SHP77 (cell line): ENCODE measurements at regions not wholly inside any gene's neighbourhood (a gene's known extent, or its start where the extent isn't known, plus 50 kb on each side); places are given as distances from the start of the nearest gene placed in this dataset.
"Not testable (repeated sequence)": the region's sequence is repeated elsewhere in the genome, so short reads cannot be mapped to it uniquely, and the experiment has no call there.

Source experiments
- DNase-seq, 2 experiments: peaks; one replicate each; lab custom pipeline; 2025; lab: John Stamatoyannopoulos, UW

GRCh38 chr11:21723678-21724077 lies 469.2 kb upstream of the ANO5 start:
- no peak for DNase-seq

GRCh38 chr11:21727102-21727501 lies 465.8 kb upstream of the ANO5 start:
- DNase-seq: no peak

GRCh38 chr11:21736404-21736803 lies 456.5 kb upstream of the ANO5 start:
- no peak for DNase-seq

GRCh38 chr11:21752475-21753243 lies 440.2 kb upstream of the ANO5 start:
- DNase-seq: not testable (repeated sequence)

GRCh38 chr11:21753244-21753767 lies 439.6 kb upstream of the ANO5 start:
- not testable (repeated sequence) for DNase-seq

- no peak for DNase-seq
Observed at GRCh38 chr11:21761000-21761399, 431.9 kb upstream of the ANO5 start.

- no peak for DNase-seq
Observed at GRCh38 chr11:21768388-21768787, 424.5 kb upstream of the ANO5 start.

GRCh38 chr11:21769188-21769587 lies 423.7 kb upstream of the ANO5 start:
- DNase-seq: no peak

GRCh38 chr11:21771097-21771496 lies 421.8 kb upstream of the ANO5 start:
- no peak for DNase-seq

- no peak for DNase-seq
Observed at GRCh38 chr11:21774212-21774611, 418.7 kb upstream of the ANO5 start.

- DNase-seq: no peak
Observed at GRCh38 chr11:21775911-21776310, 417.0 kb upstream of the ANO5 start.

GRCh38 chr11:21783954-21784353 lies 408.9 kb upstream of the ANO5 start:
- no peak for DNase-seq

GRCh38 chr11:21785351-21785750 lies 407.5 kb upstream of the ANO5 start:
- DNase-seq: no peak

GRCh38 chr11:21794306-21794705 lies 398.6 kb upstream of the ANO5 start:
- DNase-seq: no peak

GRCh38 chr11:21798216-21798615 lies 394.7 kb upstream of the ANO5 start:
- no peak for DNase-seq

GRCh38 chr11:21804523-21804922 lies 388.4 kb upstream of the ANO5 start:
- not testable (repeated sequence) for DNase-seq

- DNase-seq: no peak
Observed at GRCh38 chr11:21806508-21806907, 386.4 kb upstream of the ANO5 start.

- no peak for DNase-seq
Observed at GRCh38 chr11:21806947-21807346, 385.9 kb upstream of the ANO5 start.

GRCh38 chr11:21807350-21807749 lies 385.5 kb upstream of the ANO5 start:
- no peak for DNase-seq

- DNase-seq: peak; percentile 4 to 7
Observed at GRCh38 chr11:21810650-21811049, 382.2 kb upstream of the ANO5 start.

GRCh38 chr11:21811572-21811971 lies 381.3 kb upstream of the ANO5 start:
- DNase-seq: no peak

- DNase-seq: no peak
Observed at GRCh38 chr11:21814169-21814568, 378.7 kb upstream of the ANO5 start.

- no peak for DNase-seq
Observed at GRCh38 chr11:21817696-21818095, 375.2 kb upstream of the ANO5 start.

- DNase-seq: no peak
Observed at GRCh38 chr11:21820176-21820575, 372.7 kb upstream of the ANO5 start.
